Fibroblast of lung (primary cell): ENCODE measurements at regions not wholly inside any gene's neighbourhood (a gene's known extent, or its start where the extent isn't known, plus 50 kb on each side); places are given as distances from the start of the nearest gene placed in this dataset.

Experiments used
- EZH2 ChIP-seq: IDR thresholded peaks from 2 replicates; pipeline ENCODE4 v1.5.1; 2012; ENCODE audit warnings: low read length, control low read depth, mild to moderate bottlenecking; ENCODE audit errors: missing control alignments
- TF ChIP-seq, protein P1 (sequence below), 2 donors: IDR thresholded peaks in 1 of 2; conservative IDR thresholded peaks in 1 of 2; 1 replicate in 1 of 2; 2 replicates in 1 of 2; pipeline ENCODE4 v1.5.1; 2011 to 2012; ENCODE audit warnings: low read length in 2 of 2, control low read depth in 1 of 2, inconsistent platforms in 1 of 2, low read depth in 1 of 2, mild to moderate bottlenecking in 1 of 2

DNA sequence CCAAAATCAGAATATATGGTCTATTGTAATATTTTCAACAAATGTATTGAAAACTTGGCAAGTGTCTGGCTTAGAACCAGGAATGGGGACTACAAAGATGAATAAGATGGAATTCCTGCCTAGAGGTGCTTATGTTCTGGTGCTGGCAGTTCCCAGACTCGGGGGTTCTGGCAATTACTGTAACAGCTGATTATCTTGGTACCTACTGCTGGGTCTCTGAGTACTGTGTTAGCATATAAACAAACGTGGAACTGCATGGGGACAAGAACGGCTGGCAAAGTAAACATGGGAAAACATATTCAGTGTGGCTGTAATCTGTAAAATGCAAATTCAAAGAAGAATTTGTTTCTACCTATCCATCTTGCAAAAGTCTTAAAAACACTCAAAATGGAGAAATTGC is 89.9 kb downstream of the SLC24A2 start:
- TF ChIP-seq, protein P1, sequence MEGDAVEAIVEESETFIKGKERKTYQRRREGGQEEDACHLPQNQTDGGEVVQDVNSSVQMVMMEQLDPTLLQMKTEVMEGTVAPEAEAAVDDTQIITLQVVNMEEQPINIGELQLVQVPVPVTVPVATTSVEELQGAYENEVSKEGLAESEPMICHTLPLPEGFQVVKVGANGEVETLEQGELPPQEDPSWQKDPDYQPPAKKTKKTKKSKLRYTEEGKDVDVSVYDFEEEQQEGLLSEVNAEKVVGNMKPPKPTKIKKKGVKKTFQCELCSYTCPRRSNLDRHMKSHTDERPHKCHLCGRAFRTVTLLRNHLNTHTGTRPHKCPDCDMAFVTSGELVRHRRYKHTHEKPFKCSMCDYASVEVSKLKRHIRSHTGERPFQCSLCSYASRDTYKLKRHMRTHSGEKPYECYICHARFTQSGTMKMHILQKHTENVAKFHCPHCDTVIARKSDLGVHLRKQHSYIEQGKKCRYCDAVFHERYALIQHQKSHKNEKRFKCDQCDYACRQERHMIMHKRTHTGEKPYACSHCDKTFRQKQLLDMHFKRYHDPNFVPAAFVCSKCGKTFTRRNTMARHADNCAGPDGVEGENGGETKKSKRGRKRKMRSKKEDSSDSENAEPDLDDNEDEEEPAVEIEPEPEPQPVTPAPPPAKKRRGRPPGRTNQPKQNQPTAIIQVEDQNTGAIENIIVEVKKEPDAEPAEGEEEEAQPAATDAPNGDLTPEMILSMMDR (conservative IDR thresholded peaks at IDR 0.05 in 1 of 2, IDR thresholded peaks at IDR 0.05 in 1 of 2; ENCODE audit: low read depth in 1 of 2, low read length in 2 of 2) = no peak
- no peak for TF ChIP-seq EZH2
